AML-193 (cell line): ENCODE measurements at regions not wholly inside any gene's neighbourhood (a gene's known extent, or its start where the extent isn't known, plus 50 kb on each side); places are given as distances from the start of the nearest gene placed in this dataset.

ENCODE experiments used
- DNase-seq, 2 experiments: peaks; one replicate each; lab custom pipeline; 2025; lab: John Stamatoyannopoulos, UW

DNA sequence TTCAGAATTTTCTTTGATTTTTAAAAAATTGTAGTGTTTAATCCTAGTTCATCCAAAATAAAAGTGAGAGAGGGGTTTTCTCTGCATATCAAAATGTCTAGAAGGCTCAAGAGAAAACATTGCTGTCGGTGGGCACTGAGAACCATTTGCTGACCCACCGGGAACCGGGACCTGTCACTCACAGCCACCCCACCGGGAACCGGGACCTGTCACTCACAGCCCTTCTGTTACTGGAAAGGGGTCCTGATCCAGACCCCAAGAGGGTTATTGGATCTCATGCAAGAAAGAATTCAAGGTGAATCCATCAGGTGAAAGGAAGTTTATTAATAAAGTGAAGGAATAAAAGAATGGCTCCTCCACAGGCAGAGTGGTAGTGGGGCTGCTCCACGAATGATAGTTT is 106.0 kb upstream of the SFSWAP start:
- no peak for DNase-seq

DNA sequence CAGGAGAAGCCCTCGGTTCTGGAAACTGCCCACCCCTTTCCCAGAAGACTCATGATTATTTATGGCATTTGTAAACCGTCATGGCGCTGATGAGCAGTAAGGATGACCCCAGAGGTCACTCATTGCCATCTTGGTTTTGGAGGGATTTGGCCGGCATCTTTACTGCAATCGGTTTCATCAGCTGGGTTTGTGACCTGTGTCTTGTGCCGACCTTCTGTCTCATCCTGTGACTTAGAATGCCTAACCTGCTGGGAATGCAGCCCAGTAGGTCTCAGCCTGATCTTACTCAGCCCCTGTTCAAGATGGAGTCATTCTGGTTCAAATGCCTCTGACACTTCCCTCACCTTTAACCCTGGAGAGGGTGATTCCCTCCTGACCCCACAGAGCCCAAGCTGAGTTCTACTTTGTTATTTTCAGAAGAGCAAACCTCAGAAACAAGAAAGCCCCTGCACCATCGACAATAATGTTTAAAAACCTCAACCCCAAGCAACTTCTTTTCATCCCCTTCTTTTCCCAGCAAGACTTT is 105.5 kb upstream of the SFSWAP start:
- no peak for DNase-seq

GRCh38 chr12:131606218-131606901 is 104.5 kb upstream of the SFSWAP start:
- DNase-seq = peak in 1 of 2 experiments; percentile 1

DNA sequence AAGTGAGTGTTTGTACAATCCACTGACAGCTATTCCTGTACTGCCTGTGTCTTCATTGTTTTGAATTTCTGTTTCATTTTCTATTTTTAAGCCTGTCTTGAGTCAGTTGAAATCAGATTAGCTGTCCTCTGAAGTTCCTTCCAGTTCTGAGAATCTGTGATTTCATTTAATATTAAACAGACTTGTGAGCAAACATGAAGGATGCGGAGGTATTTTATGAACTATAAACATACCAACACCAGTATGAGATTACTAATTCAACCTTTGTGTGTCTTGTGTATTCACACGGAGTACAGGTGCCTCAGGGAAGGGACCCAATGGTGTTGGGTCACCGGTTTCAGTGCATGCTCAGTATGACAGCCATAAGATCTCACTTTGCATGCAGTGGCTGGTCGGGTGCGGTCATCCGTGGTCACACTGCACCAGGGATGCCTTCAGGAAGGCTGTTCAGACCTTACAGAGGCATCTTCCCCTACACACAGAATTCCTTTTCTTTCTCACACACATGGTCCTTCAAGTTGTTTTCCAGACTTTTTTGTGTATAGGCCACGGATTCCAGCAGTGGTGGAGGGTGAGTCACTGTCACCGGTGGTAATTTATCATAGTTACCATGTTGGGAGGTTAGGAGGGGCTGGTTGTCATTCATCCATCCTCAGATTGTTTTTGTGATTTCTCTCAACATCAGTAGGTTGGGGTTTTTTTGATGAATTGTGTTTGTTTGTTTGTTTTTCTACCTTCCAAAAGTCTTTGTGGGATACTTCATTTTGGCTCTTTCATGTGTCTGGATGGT is 103.0 kb upstream of the SFSWAP start:
- DNase-seq = no peak

- DNase-seq = peak; percentile 25 to 27
Measured at GRCh38 chr12:131608740-131609690, 101.9 kb upstream of the SFSWAP start.

DNA sequence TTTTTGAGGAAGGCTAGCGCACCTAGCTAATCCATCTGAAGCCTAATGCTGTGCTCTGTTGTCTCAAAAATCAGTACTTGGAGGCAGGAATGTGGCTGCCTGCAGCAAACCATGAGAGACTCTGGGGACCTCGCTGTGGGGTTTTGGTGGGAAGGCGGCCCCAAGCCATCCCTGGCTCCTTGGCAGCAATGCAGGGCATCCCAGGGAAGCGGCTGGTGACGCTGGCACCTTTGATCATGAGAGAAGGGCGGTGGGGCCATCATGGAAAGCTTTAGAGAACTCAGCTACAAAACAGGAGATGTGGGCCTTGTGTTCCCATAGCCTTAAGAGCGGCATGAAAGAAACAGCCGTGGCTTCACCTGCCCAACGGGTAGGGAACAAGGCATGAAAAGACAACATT is 101.1 kb upstream of the SFSWAP start:
- DNase-seq = no peak

DNA sequence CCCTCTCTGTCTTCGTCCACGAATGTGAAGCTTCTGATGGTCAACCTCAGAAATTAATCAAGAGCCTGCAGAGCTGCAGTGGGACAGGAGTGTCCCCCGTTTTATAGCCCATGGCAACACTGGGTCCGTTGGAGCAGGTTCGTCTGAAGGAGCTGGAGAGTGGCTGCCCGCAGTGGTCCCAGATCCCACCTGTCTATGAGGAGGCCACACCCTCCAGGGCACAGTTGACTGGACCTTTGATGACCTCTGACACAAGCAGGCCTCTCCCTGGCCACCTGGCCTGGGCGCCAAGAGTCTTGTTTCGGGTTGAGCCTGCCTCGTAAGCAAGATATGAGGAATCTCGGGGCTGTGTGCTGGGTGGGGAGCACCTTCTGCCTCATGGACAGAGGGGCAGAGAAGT is 100.7 kb upstream of the SFSWAP start:
- DNase-seq = no peak

- no peak for DNase-seq
Measured at GRCh38 chr12:131610891-131611290, 100.0 kb upstream of the SFSWAP start.

DNA sequence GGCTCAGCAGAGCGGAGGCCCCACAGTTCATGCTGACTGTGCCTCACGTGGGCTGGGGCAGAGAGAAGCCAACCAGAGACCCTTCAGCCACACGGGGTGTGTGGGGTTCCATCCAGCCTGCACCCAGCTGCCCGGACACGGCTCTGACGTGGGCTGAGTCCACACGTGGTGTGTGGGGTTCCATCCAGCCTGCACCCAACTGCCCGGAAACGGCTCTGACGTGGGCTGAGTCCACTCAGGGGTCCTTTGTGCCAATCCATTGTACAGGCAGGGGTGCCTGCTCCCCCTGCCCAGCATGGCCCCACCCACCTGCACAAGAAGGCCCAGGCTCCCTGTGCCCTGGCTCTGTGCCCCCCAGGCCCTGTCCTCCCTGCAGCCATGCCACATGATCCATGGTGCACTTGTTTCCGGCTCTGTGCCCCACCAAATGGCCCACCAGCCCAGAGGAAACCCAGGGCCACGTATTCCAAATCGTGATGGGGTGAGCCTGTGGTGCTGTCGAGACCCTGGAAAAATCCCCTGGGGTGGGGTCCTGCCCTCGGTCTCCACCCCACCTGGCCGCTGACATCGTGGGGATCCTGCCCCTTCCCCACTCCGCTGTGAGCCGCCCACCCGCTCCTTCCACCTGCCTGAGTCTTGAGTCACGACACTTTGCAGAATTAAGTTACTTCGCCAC is 99.3 kb upstream of the SFSWAP start:
- no peak for DNase-seq

- no peak for DNase-seq
Measured at GRCh38 chr12:131612092-131612755, 98.7 kb upstream of the SFSWAP start.

- no peak for DNase-seq
Measured at GRCh38 chr12:131613186-131613585, 97.7 kb upstream of the SFSWAP start.

- DNase-seq = no peak
Measured at GRCh38 chr12:131613678-131614077, 97.2 kb upstream of the SFSWAP start.

- no peak for DNase-seq
Measured at GRCh38 chr12:131615326-131616042, 95.4 kb upstream of the SFSWAP start.

GRCh38 chr12:131616043-131616700 is 94.7 kb upstream of the SFSWAP start:
- DNase-seq = no peak

- no peak for DNase-seq
Measured at GRCh38 chr12:131616738-131617137, 94.2 kb upstream of the SFSWAP start.

- no peak for DNase-seq
Measured at GRCh38 chr12:131617179-131617578, 93.7 kb upstream of the SFSWAP start.

DNA sequence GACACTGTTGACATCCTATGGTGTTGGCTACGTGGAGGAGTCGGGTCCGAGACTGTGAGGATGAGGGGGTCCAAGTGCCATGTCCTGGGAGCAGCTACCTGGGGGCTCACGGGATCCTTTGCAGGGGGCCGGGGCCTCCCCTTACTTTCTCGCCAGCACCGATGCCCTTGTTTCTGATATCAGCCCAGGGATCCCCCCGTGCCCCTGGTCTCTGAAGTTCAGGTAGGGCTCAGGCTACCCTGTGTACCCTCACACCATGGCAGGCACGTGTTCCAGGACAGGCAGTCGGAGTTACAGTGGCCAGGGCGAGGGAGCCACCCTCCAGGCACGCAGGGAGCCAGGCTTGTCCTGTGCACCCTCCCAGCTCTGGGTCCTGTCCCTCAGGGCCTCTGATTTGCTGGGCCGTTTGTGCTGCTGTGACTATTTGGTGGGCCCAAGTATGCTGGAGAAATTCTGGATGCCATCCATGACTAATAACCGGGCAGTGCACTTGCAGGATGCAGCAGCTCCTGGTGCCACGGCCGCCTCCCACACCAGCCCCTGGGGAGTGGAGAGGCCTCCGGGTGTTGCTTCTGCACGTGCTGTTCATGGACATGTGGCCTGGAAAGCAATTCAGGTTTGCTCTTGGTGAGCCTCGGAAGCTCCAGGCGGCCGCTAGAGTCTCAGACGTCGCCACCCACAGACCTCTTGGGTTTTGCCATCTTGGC is 93.1 kb upstream of the SFSWAP start:
- no peak for DNase-seq

DNA sequence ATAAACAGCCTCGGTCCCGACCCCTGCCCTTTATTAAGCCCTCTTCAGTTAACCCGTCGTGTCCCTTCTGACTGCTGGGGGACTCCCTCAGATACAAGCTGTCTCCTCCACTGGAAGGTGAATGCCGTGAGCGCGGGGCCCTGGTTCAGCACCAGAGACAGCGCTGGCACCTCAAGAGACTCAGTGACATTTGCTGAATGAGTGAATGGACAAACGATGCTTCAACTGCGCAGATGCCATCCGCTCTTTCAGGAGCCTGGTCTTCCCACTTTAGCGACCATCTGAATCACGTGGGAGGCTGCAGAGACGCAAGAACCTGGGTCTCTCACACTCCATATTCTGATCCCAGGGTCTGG is 92.6 kb upstream of the SFSWAP start:
- DNase-seq = no peak

GRCh38 chr12:131618701-131619100 is 92.2 kb upstream of the SFSWAP start:
- no peak for DNase-seq
